ENCODE measurements at regions not wholly inside any gene's neighbourhood (a gene's known extent, or its start where the extent isn't known, plus 50 kb on each side); places are given as distances from the start of the nearest gene placed in this dataset.
"Not testable (repeated sequence)": the region's sequence is repeated elsewhere in the genome, so short reads cannot be mapped to it uniquely, and the experiment has no call there.

GRCh38 chr14:88985654-88986053, 161.2 kb downstream of the TTC8 start:
- peak; percentile 32 for DNase-seq

GRCh38 chr14:88986146-88986841, 161.8 kb downstream of the TTC8 start:
- peak; percentile 40 for DNase-seq

- DNase-seq, result not testable (repeated sequence)
These were observed 162.5 kb downstream of the TTC8 start for GRCh38 chr14:88986908-88987307.

- DNase-seq, result no peak
These were observed 163.1 kb downstream of the TTC8 start for GRCh38 chr14:88987516-88987915.

GRCh38 chr14:88989911-88990310, 165.5 kb downstream of the TTC8 start:
- DNase-seq, result no peak

- no peak for DNase-seq
These were observed 166.4 kb downstream of the TTC8 start for GRCh38 chr14:88990856-88991255.

- DNase-seq, result no peak
These were observed 167.6 kb downstream of the TTC8 start for GRCh38 chr14:88992011-88992410.

- DNase-seq, result no peak
These were observed 169.5 kb downstream of the TTC8 start for GRCh38 chr14:88993946-88994345.

- DNase-seq, result no peak
These were observed 171.2 kb downstream of the TTC8 start for GRCh38 chr14:88995437-88996198.

- no peak for DNase-seq
These were observed 173.6 kb downstream of the TTC8 start for GRCh38 chr14:88998027-88998426.

- DNase-seq, result no peak
These were observed 174.7 kb downstream of the TTC8 start for GRCh38 chr14:88999137-88999536.

GRCh38 chr14:89000007-89000942, 175.8 kb downstream of the TTC8 start:
- DNase-seq, result no peak

GRCh38 chr14:89004166-89004565, 179.7 kb downstream of the TTC8 start:
- DNase-seq, result no peak

GRCh38 chr14:89007906-89008305, 183.5 kb downstream of the TTC8 start:
- DNase-seq, result no peak

- DNase-seq, result no peak
These were observed 187.2 kb downstream of the TTC8 start for GRCh38 chr14:89011355-89012281.

GRCh38 chr14:89012282-89013097, 188.0 kb downstream of the TTC8 start:
- DNase-seq, result no peak

- no peak for DNase-seq
These were observed 188.7 kb downstream of the TTC8 start for GRCh38 chr14:89013098-89013504.

GRCh38 chr14:89013698-89014568, 189.5 kb downstream of the TTC8 start:
- DNase-seq, result no peak

GRCh38 chr14:89014569-89014850, 190.1 kb downstream of the TTC8 start:
- no peak for DNase-seq

GRCh38 chr14:89015016-89015415, 190.6 kb downstream of the TTC8 start:
- DNase-seq, result no peak
